ENCODE measurements at regions not wholly inside any gene's neighbourhood (a gene's known extent, or its start where the extent isn't known, plus 50 kb on each side); places are given as distances from the start of the nearest gene placed in this dataset.

- TF ChIP-seq POLR2A (IDR thresholded peaks at IDR 0.05) (no peak), EP300 (IDR thresholded peaks at IDR 0.05) (no peak), POLR2AphosphoS5 (IDR thresholded peaks at IDR 0.05) (no peak)
- TF ChIP-seq, protein P1, sequence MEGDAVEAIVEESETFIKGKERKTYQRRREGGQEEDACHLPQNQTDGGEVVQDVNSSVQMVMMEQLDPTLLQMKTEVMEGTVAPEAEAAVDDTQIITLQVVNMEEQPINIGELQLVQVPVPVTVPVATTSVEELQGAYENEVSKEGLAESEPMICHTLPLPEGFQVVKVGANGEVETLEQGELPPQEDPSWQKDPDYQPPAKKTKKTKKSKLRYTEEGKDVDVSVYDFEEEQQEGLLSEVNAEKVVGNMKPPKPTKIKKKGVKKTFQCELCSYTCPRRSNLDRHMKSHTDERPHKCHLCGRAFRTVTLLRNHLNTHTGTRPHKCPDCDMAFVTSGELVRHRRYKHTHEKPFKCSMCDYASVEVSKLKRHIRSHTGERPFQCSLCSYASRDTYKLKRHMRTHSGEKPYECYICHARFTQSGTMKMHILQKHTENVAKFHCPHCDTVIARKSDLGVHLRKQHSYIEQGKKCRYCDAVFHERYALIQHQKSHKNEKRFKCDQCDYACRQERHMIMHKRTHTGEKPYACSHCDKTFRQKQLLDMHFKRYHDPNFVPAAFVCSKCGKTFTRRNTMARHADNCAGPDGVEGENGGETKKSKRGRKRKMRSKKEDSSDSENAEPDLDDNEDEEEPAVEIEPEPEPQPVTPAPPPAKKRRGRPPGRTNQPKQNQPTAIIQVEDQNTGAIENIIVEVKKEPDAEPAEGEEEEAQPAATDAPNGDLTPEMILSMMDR (IDR thresholded peaks at IDR 0.05): no peak
- H3K4me1 ChIP-seq: no peaks in the 10 kb centered on the region
- no peak for DNase-seq
- H3K4me3 ChIP-seq: no peak overlapping the region
- ATAC-seq (ENCODE audit: low FRiP score in 2 of 2): no peak
- no peaks in the 10 kb centered on the region for H3K36me3 ChIP-seq
- 53 to 70% methylated on average over 1 of the region's 1 CpG for WGBS, 2 donors
- no peaks in the 10 kb centered on the region for H3K27me3 ChIP-seq
- H3K9me3 ChIP-seq: no peaks in the 10 kb centered on the region
- no peak overlapping the region for H3K27ac ChIP-seq
Observed at GRCh38 chr12:63042646-63043045, 107.7 kb upstream of the PPM1H start.

- Histone ChIP-seq H3K4me1 (no peaks in the 10 kb centered on the region), H3K9me3 (no peaks in the 10 kb centered on the region), H3K4me3 (no peak overlapping the region), H3K27ac (no peak overlapping the region), H3K36me3 (no peaks in the 10 kb centered on the region), H3K27me3 (no peaks in the 10 kb centered on the region)
- DNase-seq: no peak
- WGBS, 2 donors: 38 to 88% methylated on average over 1 of the region's 1 CpG
- TF ChIP-seq, protein P1 (IDR thresholded peaks at IDR 0.05): no peak
- no peak for TF ChIP-seq POLR2AphosphoS5 (IDR thresholded peaks at IDR 0.05)
- TF ChIP-seq POLR2A (IDR thresholded peaks at IDR 0.05): no peak
- no peak for TF ChIP-seq EP300 (IDR thresholded peaks at IDR 0.05)
- no peak for ATAC-seq (ENCODE audit: low FRiP score in 2 of 2)
Observed at GRCh38 chr12:63041601-63042000, 106.7 kb upstream of the PPM1H start.

DNA sequence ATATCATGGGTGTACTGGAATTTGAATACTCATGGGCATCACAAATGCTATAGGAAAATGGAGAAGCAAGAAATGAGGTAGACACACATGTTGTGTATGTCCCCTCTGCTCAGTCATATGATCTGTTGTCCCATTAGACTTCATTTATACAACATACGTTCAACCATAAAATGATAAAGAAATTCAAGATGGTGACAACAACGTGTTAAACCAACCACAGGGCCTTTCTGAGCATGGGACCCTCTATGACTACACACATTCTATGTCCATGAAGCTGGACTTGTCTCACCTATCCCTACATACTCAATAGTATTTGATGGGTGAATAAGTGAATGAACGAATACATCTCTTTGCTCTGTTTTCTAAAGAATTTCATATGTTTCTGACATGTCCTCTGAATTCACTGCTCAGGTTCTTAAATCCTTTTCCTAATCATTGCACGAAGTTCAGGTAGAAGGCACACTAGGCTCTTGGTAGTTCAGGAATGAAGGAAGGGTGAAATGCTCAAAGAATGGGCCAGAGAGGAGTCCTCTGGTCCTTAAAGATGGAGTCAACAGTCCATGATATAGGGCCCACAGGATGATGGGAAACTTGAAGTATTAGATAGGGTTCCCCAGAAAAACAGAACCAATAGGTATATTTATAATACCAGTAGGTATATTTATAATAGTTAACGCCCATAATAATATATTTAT, 105.7 kb upstream of the PPM1H start:
- Histone ChIP-seq H3K4me1 (no peaks in the 10 kb centered on the region), H3K27me3 (no peaks in the 10 kb centered on the region), H3K9me3 (no peaks in the 10 kb centered on the region), H3K27ac (no peak overlapping the region), H3K36me3 (no peaks in the 10 kb centered on the region), H3K4me3 (no peak overlapping the region)
- TF ChIP-seq EP300 (IDR thresholded peaks at IDR 0.05): no peak
- TF ChIP-seq POLR2AphosphoS5 (IDR thresholded peaks at IDR 0.05): no peak
- TF ChIP-seq POLR2A (IDR thresholded peaks at IDR 0.05): no peak
- TF ChIP-seq, protein P1 (IDR thresholded peaks at IDR 0.05): no peak
- ATAC-seq (ENCODE audit: low FRiP score in 2 of 2) (no peak), DNase-seq (no peak)
- 78 to 85% methylated on average over 5 of the region's 5 CpGs for WGBS, 2 donors

DNA sequence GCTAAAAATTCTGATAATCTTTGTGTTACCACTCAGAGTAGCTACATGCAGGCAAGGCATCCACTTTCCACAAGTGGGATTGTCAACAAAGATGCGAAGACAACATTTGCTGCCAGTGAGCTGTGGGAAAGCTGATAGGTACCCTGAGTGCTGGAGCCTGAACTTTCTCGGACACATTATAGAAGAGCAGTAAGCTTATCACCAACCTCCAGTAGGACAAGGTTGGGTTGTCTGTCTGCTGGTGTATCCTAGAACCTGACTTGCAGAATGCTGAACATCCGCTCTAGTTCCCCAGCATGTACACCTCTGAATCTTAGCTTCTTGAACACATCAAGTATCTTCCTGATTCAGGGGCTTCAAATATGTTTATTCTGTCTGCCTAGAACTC, 103.8 kb upstream of the PPM1H start:
- 90 to 95% methylated on average over 3 of the region's 3 CpGs for WGBS, 2 donors
- no peaks in the 10 kb centered on the region for H3K9me3 ChIP-seq
- no peak overlapping the region for H3K27ac ChIP-seq
- H3K4me1 ChIP-seq: no peaks in the 10 kb centered on the region
- TF ChIP-seq EP300 (IDR thresholded peaks at IDR 0.05) (no peak), POLR2A (IDR thresholded peaks at IDR 0.05) (no peak), POLR2AphosphoS5 (IDR thresholded peaks at IDR 0.05) (no peak)
- TF ChIP-seq, protein P1 (IDR thresholded peaks at IDR 0.05): no peak
- H3K4me3 ChIP-seq: no peak overlapping the region
- no peaks in the 10 kb centered on the region for H3K36me3 ChIP-seq
- no peak for ATAC-seq (ENCODE audit: low FRiP score in 2 of 2)
- no peaks in the 10 kb centered on the region for H3K27me3 ChIP-seq
- DNase-seq: no peak

Measured in upper lobe of left lung (tissue), 6 donors.